ENCODE measurements at regions not wholly inside any gene's neighbourhood (a gene's known extent, or its start where the extent isn't known, plus 50 kb on each side); places are given as distances from the start of the nearest gene placed in this dataset.

DNA sequence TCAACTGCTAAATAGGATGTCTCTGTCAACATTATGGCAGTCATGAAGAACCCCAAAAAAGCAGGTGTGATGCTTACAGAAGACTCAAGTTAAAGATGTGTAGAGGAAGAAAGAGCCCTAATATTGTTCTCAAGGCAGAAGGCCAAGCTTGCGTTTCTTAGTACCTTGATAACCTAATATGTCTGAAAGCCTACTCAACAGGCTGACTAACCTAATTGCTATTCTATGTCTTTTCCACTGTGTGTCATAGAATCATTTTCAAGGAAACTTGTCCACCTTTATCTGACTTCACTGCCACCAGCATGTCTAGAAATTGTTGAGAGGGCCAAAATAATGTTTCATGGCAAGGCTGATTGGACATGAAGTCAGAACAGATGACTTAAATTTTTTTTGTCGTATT, 373.2 kb downstream of the BTG1 start:
- no peak for TF ChIP-seq GABPA (IDR thresholded peaks at IDR 0.05; ENCODE audit: low read depth)
- no peak for TF ChIP-seq SPI1 (IDR thresholded peaks at IDR 0.05; ENCODE audit: borderline replicate concordance, low read depth)
- TF ChIP-seq, protein P1, sequence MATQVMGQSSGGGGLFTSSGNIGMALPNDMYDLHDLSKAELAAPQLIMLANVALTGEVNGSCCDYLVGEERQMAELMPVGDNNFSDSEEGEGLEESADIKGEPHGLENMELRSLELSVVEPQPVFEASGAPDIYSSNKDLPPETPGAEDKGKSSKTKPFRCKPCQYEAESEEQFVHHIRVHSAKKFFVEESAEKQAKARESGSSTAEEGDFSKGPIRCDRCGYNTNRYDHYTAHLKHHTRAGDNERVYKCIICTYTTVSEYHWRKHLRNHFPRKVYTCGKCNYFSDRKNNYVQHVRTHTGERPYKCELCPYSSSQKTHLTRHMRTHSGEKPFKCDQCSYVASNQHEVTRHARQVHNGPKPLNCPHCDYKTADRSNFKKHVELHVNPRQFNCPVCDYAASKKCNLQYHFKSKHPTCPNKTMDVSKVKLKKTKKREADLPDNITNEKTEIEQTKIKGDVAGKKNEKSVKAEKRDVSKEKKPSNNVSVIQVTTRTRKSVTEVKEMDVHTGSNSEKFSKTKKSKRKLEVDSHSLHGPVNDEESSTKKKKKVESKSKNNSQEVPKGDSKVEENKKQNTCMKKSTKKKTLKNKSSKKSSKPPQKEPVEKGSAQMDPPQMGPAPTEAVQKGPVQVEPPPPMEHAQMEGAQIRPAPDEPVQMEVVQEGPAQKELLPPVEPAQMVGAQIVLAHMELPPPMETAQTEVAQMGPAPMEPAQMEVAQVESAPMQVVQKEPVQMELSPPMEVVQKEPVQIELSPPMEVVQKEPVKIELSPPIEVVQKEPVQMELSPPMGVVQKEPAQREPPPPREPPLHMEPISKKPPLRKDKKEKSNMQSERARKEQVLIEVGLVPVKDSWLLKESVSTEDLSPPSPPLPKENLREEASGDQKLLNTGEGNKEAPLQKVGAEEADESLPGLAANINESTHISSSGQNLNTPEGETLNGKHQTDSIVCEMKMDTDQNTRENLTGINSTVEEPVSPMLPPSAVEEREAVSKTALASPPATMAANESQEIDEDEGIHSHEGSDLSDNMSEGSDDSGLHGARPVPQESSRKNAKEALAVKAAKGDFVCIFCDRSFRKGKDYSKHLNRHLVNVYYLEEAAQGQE (IDR thresholded peaks at IDR 0.05; ENCODE audit: insufficient replicate concordance, low read depth), result no peak
- TF ChIP-seq, protein P2, sequence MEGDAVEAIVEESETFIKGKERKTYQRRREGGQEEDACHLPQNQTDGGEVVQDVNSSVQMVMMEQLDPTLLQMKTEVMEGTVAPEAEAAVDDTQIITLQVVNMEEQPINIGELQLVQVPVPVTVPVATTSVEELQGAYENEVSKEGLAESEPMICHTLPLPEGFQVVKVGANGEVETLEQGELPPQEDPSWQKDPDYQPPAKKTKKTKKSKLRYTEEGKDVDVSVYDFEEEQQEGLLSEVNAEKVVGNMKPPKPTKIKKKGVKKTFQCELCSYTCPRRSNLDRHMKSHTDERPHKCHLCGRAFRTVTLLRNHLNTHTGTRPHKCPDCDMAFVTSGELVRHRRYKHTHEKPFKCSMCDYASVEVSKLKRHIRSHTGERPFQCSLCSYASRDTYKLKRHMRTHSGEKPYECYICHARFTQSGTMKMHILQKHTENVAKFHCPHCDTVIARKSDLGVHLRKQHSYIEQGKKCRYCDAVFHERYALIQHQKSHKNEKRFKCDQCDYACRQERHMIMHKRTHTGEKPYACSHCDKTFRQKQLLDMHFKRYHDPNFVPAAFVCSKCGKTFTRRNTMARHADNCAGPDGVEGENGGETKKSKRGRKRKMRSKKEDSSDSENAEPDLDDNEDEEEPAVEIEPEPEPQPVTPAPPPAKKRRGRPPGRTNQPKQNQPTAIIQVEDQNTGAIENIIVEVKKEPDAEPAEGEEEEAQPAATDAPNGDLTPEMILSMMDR (IDR thresholded peaks at IDR 0.05; ENCODE audit: insufficient read depth, low read length), result no peak
- TF ChIP-seq POLR2AphosphoS5 (IDR thresholded peaks at IDR 0.05; ENCODE audit: low read depth), result no peak
- Histone ChIP-seq H3K4me3 (replicated peaks; ENCODE audit: insufficient read depth, low read length) (no peak overlapping the region), H3K27ac (replicated peaks) (no peak overlapping the region), H3K27me3 (ENCODE audit: insufficient read depth, poor library complexity, severe bottlenecking) (no peaks in the 10 kb centered on the region)
- DNase-seq (ENCODE audit: low read depth in 1 of 2, low spot score in 1 of 2), result no peak

DNA sequence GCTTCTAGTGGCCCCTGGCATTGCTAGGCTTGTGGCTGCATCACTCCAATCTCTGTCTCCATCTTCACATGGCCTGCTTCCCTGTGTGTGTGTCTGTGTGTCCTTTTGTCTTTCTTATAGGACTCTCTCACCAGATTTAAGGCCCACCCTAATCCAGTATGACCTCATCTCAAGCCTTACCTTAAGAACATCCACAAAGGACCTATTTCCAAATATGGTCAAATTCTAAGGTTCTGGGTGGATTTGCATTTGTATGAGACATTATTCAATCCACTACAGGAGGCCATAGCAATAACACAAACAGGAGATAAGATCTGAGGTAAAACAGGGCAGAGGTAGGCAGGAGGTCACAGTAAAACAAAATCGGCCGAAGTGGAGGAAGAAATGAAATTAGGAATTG, 375.9 kb downstream of the BTG1 start:
- no peak for DNase-seq (ENCODE audit: low read depth in 1 of 2, low spot score in 1 of 2)
- no peak overlapping the region for H3K4me3 ChIP-seq (replicated peaks; ENCODE audit: insufficient read depth, low read length)
- no peaks in the 10 kb centered on the region for H3K27me3 ChIP-seq (ENCODE audit: insufficient read depth, poor library complexity, severe bottlenecking)
- TF ChIP-seq, protein P1 (IDR thresholded peaks at IDR 0.05; ENCODE audit: insufficient replicate concordance, low read depth), result no peak
- TF ChIP-seq GABPA (IDR thresholded peaks at IDR 0.05; ENCODE audit: low read depth), result no peak
- TF ChIP-seq POLR2AphosphoS5 (IDR thresholded peaks at IDR 0.05; ENCODE audit: low read depth), result no peak
- TF ChIP-seq, protein P2 (IDR thresholded peaks at IDR 0.05; ENCODE audit: insufficient read depth, low read length), result no peak
- no peak for TF ChIP-seq SPI1 (IDR thresholded peaks at IDR 0.05; ENCODE audit: borderline replicate concordance, low read depth)
- no peak overlapping the region for H3K27ac ChIP-seq (replicated peaks)

DNA sequence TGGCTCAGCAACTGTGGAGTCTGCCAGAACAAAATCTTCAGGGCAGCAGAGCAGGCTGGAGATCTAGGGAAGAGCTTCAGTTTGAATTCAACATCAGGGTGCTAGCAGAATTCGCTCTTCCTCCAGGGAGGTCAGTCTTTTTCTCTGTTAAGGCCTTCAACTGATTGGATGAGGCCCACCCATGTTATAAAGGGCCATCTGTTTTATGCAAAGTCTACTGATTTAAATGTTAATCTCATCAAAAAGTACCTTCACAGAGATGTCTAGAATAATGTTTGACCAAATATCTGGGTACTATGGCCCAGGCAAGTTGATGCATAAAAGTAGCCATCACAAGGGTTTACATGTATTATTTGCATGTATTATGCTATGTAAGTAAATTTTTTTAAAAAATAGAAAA, 378.4 kb downstream of the BTG1 start:
- no peak for DNase-seq (ENCODE audit: low read depth in 1 of 2, low spot score in 1 of 2)
- no peaks in the 10 kb centered on the region for H3K27me3 ChIP-seq (ENCODE audit: insufficient read depth, poor library complexity, severe bottlenecking)
- TF ChIP-seq POLR2AphosphoS5 (IDR thresholded peaks at IDR 0.05; ENCODE audit: low read depth), result no peak
- TF ChIP-seq, protein P1 (IDR thresholded peaks at IDR 0.05; ENCODE audit: insufficient replicate concordance, low read depth), result no peak
- TF ChIP-seq SPI1 (IDR thresholded peaks at IDR 0.05; ENCODE audit: borderline replicate concordance, low read depth), result no peak
- TF ChIP-seq GABPA (IDR thresholded peaks at IDR 0.05; ENCODE audit: low read depth), result no peak
- TF ChIP-seq, protein P2 (IDR thresholded peaks at IDR 0.05; ENCODE audit: insufficient read depth, low read length), result no peak
- no peak overlapping the region for H3K27ac ChIP-seq (replicated peaks)
- no peak overlapping the region for H3K4me3 ChIP-seq (replicated peaks; ENCODE audit: insufficient read depth, low read length)
